GM04504 (cell line): ENCODE measurements at regions not wholly inside any gene's neighbourhood (a gene's known extent, or its start where the extent isn't known, plus 50 kb on each side); places are given as distances from the start of the nearest gene placed in this dataset.
"Not testable (repeated sequence)": the region's sequence is repeated elsewhere in the genome, so short reads cannot be mapped to it uniquely, and the experiment has no call there.

ENCODE experiments used
- DNase-seq: peaks from one replicate; pipeline ENCODE4 v3.0.0-alpha.2; 2012; ENCODE audit warnings: low read depth

GRCh38 chr2:75325594-75325993 is 126.3 kb upstream of the TACR1 start:
- DNase-seq = no peak

GRCh38 chr2:75324861-75325284 is 125.6 kb upstream of the TACR1 start:
- no peak for DNase-seq

GRCh38 chr2:75324141-75324540 is 124.8 kb upstream of the TACR1 start:
- DNase-seq = no peak

GRCh38 chr2:75321599-75321922 is 122.2 kb upstream of the TACR1 start:
- DNase-seq = no peak

- peak; percentile 34 for DNase-seq
Observed at GRCh38 chr2:75320898-75321598, 121.7 kb upstream of the TACR1 start.

GRCh38 chr2:75319951-75320350 is 120.6 kb upstream of the TACR1 start:
- no peak for DNase-seq

- DNase-seq = no peak
Observed at GRCh38 chr2:75317802-75318201, 118.5 kb upstream of the TACR1 start.

- DNase-seq = no peak
Observed at GRCh38 chr2:75317316-75317715, 118.0 kb upstream of the TACR1 start.

- no peak for DNase-seq
Observed at GRCh38 chr2:75315436-75315835, 116.1 kb upstream of the TACR1 start.

GRCh38 chr2:75311993-75312392 is 112.7 kb upstream of the TACR1 start:
- no peak for DNase-seq

- DNase-seq = no peak
Observed at GRCh38 chr2:75311521-75311920, 112.2 kb upstream of the TACR1 start.

- DNase-seq = no peak
Observed at GRCh38 chr2:75310876-75311275, 111.6 kb upstream of the TACR1 start.

- DNase-seq = no peak
Observed at GRCh38 chr2:75309596-75310463, 110.5 kb upstream of the TACR1 start.

- no peak for DNase-seq
Observed at GRCh38 chr2:75303227-75303626, 103.9 kb upstream of the TACR1 start.

- no peak for DNase-seq
Observed at GRCh38 chr2:75294362-75294761, 95.0 kb upstream of the TACR1 start.

GRCh38 chr2:75292826-75293225 is 93.5 kb upstream of the TACR1 start:
- peak; percentile 22 for DNase-seq

GRCh38 chr2:75290600-75291150 is 91.4 kb upstream of the TACR1 start:
- DNase-seq = no peak

GRCh38 chr2:75289771-75290170 is 90.5 kb upstream of the TACR1 start:
- DNase-seq = no peak

- DNase-seq = not testable (repeated sequence)
Observed at GRCh38 chr2:75289178-75289577, 89.9 kb upstream of the TACR1 start.

GRCh38 chr2:75288760-75289159 is 89.4 kb upstream of the TACR1 start:
- DNase-seq = no peak

GRCh38 chr2:75287624-75288316 is 88.5 kb upstream of the TACR1 start:
- no peak for DNase-seq

GRCh38 chr2:75284345-75284744 is 85.0 kb upstream of the TACR1 start:
- DNase-seq = no peak
